CD4-positive, alpha-beta T cell treated with Interleukin-2 at 100 ng/mL for 4 hours (primary cell): ENCODE measurements at regions not wholly inside any gene's neighbourhood (a gene's known extent, or its start where the extent isn't known, plus 50 kb on each side); places are given as distances from the start of the nearest gene placed in this dataset.

Experiments used
- DNase-seq: peaks from one replicate; pipeline ENCODE4 v3.0.0-alpha.2; 2020; ENCODE audit warnings: low spot score

GRCh38 chr7:135828604-135829003 is 80.0 kb upstream of the FAM180A start:
- no peak for DNase-seq

GRCh38 chr7:135827391-135827790 is 78.8 kb upstream of the FAM180A start:
- no peak for DNase-seq

- no peak for DNase-seq
Observed at GRCh38 chr7:135825406-135825805, 76.8 kb upstream of the FAM180A start.

- DNase-seq, result no peak
Observed at GRCh38 chr7:135822376-135822775, 73.8 kb upstream of the FAM180A start.

GRCh38 chr7:135817583-135817982 is 69.0 kb upstream of the FAM180A start:
- DNase-seq, result no peak

- DNase-seq, result no peak
Observed at GRCh38 chr7:135815033-135815432, 66.4 kb upstream of the FAM180A start.

- no peak for DNase-seq
Observed at GRCh38 chr7:135812148-135812547, 63.5 kb upstream of the FAM180A start.

GRCh38 chr7:135811506-135811905 is 62.9 kb upstream of the FAM180A start:
- DNase-seq, result no peak

GRCh38 chr7:135808206-135808605 is 59.6 kb upstream of the FAM180A start:
- DNase-seq, result no peak

GRCh38 chr7:135803143-135803542 is 54.5 kb upstream of the FAM180A start:
- DNase-seq, result no peak

- DNase-seq, result no peak
Observed at GRCh38 chr7:135802697-135803096, 54.1 kb upstream of the FAM180A start.

- no peak for DNase-seq
Observed at GRCh38 chr7:135801877-135802276, 53.3 kb upstream of the FAM180A start.

- DNase-seq, result peak; percentile 78
Observed at GRCh38 chr7:135801045-135801693, 52.6 kb upstream of the FAM180A start.

- no peak for DNase-seq
Observed at GRCh38 chr7:135800560-135800959, 51.9 kb upstream of the FAM180A start.

- DNase-seq, result no peak
Observed at GRCh38 chr7:135799881-135800280, 51.3 kb upstream of the FAM180A start.
